B cell (primary cell): ENCODE measurements at regions not wholly inside any gene's neighbourhood (a gene's known extent, or its start where the extent isn't known, plus 50 kb on each side); places are given as distances from the start of the nearest gene placed in this dataset.

Experiments used
- ATAC-seq: fragments of 200-7000 bp; cut with Tn5 transposase; one replicate; pipeline ENCODE4 v1.10.0; 2021; ENCODE audit warnings: low read depth, mild to moderate bottlenecking, moderate number of reproducible peaks, moderate library complexity
- CTCF ChIA-PET: fragments of 350-600 bp; sonication (Branson Sonifier 250); formaldehyde crosslinking; loops from one replicate; lab custom pipeline; 2021; ENCODE audit warnings: antibody characterized with exemption, inconsistent platforms; lab: Charles Lee
- POLR2A ChIA-PET: fragments of 350-600 bp; sonication (Branson Sonifier 250); formaldehyde crosslinking; loops from one replicate; lab custom pipeline; 2021; ENCODE audit warnings: antibody characterized with exemption; lab: Charles Lee
- DNase-seq: peaks from one replicate; pipeline ENCODE4 v3.0.0; 2013
- H2AFZ ChIP-seq: 2 replicates; pipeline ENCODE4 v1.6.1; 2012; ENCODE audit warnings: mild to moderate bottlenecking, low read depth, low read length; ENCODE audit not compliant: insufficient read depth, poor library complexity, severe bottlenecking
- H3K27ac ChIP-seq, 2 donors: 1 replicate in 1 of 2; 2 replicates in 1 of 2; pipeline ENCODE4 v1.5.1; 2012 to 2013; ENCODE audit warnings: low read length in 2 of 2, mild to moderate bottlenecking in 2 of 2, moderate library complexity in 1 of 2
- H3K27me3 ChIP-seq, 4 experiments: fragments of 200-600 bp in 1 of 4; sonication (generic) in 1 of 4; replicated peaks in 1 of 4; 1 replicate in 2 of 4; 2 replicates in 2 of 4; pipeline versions ENCODE4 v1.6.1 to v1.7.0; 2013 to 2016; ENCODE audit warnings: low read length in 3 of 4, mild to moderate bottlenecking in 2 of 4, mixed read lengths in 1 of 4, moderate library complexity in 1 of 4; ENCODE audit not compliant: insufficient read depth in 4 of 4, control insufficient read depth in 3 of 4; ENCODE audit errors: control extremely low read depth in 1 of 4
- H3K36me3 ChIP-seq, 2 experiments: replicated peaks in 1 of 2; 1 replicate in 1 of 2; 2 replicates in 1 of 2; pipeline versions ENCODE4 v1.6.1 to v1.7.1; 2013; ENCODE audit warnings: low read length in 1 of 2; ENCODE audit not compliant: insufficient read depth in 2 of 2, control insufficient read depth in 1 of 2; ENCODE audit errors: control extremely low read depth in 1 of 2, extremely low read depth in 1 of 2
- H3K4me1 ChIP-seq, 2 donors: fragments of 200-600 bp in 1 of 2; sonication (generic) in 1 of 2; 1 replicate in 1 of 2; 2 replicates in 1 of 2; pipeline versions ENCODE4 v1.5.1 to v1.6.1; 2013 to 2017; ENCODE audit warnings: low read length in 2 of 2; ENCODE audit not compliant: control insufficient read depth in 2 of 2, insufficient read depth in 2 of 2
- H3K4me2 ChIP-seq: replicated peaks from 2 replicates; pipeline ENCODE3; 2012; ENCODE audit warnings: mild to moderate bottlenecking, low read depth, low read length; ENCODE audit not compliant: poor library complexity, severe bottlenecking
- H3K4me3 ChIP-seq, 5 experiments: fragments of 200-600 bp in 1 of 5; sonication (generic) in 1 of 5; 1 replicate in 3 of 5; 2 replicates in 2 of 5; pipeline versions ENCODE4 v1.5.1 to v1.7.0; 2011 to 2016; ENCODE audit warnings: low read length in 4 of 5, mild to moderate bottlenecking in 4 of 5, low read depth in 2 of 5, control low read depth in 1 of 5, moderate library complexity in 1 of 5; ENCODE audit not compliant: insufficient read depth in 1 of 5; ENCODE audit errors: control extremely low read depth in 1 of 5, extremely low read depth in 1 of 5
- H3K79me2 ChIP-seq: fragments of 200-600 bp; sonication (generic); one replicate; pipeline ENCODE4 v1.6.0; 2016; ENCODE audit warnings: low read length; ENCODE audit not compliant: control insufficient read depth, insufficient read depth
- H3K9ac ChIP-seq: fragments of 200-600 bp; sonication (generic); 2 replicates; pipeline ENCODE4 v1.6.1; 2017; ENCODE audit warnings: mild to moderate bottlenecking, low read length, moderate library complexity
- H3K9me3 ChIP-seq, 3 donors: one replicate each; pipeline versions ENCODE4 v1.6.1 to v1.7.1; 2013; ENCODE audit warnings: low read length in 2 of 3; ENCODE audit not compliant: control insufficient read depth in 2 of 3, insufficient read depth in 1 of 3; ENCODE audit errors: control extremely low read depth in 1 of 3
- H4K20me1 ChIP-seq: 2 replicates; pipeline ENCODE4 v1.6.0; 2012; ENCODE audit warnings: mild to moderate bottlenecking, low read length; ENCODE audit not compliant: insufficient read depth, control insufficient read depth, poor library complexity, severe bottlenecking
- H3K27ac Mint-ChIP-seq: one replicate; pipeline ENCODE4 v1.8.0; 2021; ENCODE audit warnings: mixed read lengths
- H3K27me3 Mint-ChIP-seq: one replicate; pipeline ENCODE4 v1.8.0; 2021; ENCODE audit warnings: mixed read lengths
- H3K4me1 Mint-ChIP-seq: one replicate; pipeline ENCODE4 v1.8.0; 2021; ENCODE audit warnings: mixed read lengths
- H3K4me3 Mint-ChIP-seq: one replicate; pipeline ENCODE4 v1.8.0; 2021; ENCODE audit warnings: mixed read lengths
- H3K9me3 Mint-ChIP-seq: one replicate; pipeline ENCODE4 v1.8.0; 2022; ENCODE audit warnings: mixed read lengths; ENCODE audit not compliant: insufficient read depth
- CTCF ChIP-seq: fragments of 200-600 bp; IDR thresholded peaks from one replicate; pipeline ENCODE4 v1.8.0; 2022; ENCODE audit warnings: antibody characterized with exemption, mild to moderate bottlenecking
- EZH2 ChIP-seq: IDR thresholded peaks from 2 replicates; pipeline ENCODE4 v1.6.1; 2012; ENCODE audit warnings: borderline replicate concordance, low read depth, mild to moderate bottlenecking, moderate library complexity, low read length; ENCODE audit not compliant: insufficient read depth, poor library complexity, severe bottlenecking
- WGBS: methylation state at CpG from one replicate; pipeline ENCODE4 v1.1.5; 2013; ENCODE audit warnings: missing lambda C conversion rate; ENCODE audit not compliant: insufficient coverage; 5-methylcytosine and 5-hydroxymethylcytosine counted together
- intact Hi-C: fragments of 100-400 bp; cut with micrococcal nuclease; formaldehyde crosslinking; loops from one replicate; pipeline ENCODE4 v1.10.0; 2022

GRCh38 chr6:169938731-169939130, 187.3 kb downstream of the ERMARD start:
- Mint-ChIP-seq H3K4me1 (no peaks in the 10 kb centered on the region), H3K4me3 (no peak overlapping the region), H3K9me3 (no peaks in the 10 kb centered on the region), H3K27me3 (peaks cover 19% of the 10 kb centered on the region), H3K27ac (no peak overlapping the region)
- CTCF ChIA-PET = no interaction called here
- Histone ChIP-seq H3K9ac (no peak overlapping the region), H3K79me2 (no peaks in the 10 kb centered on the region), H3K4me3 (no peak overlapping the region), H4K20me1 (no peaks in the 10 kb centered on the region), H2AFZ (no peak overlapping the region), H3K4me1 (no peaks in the 10 kb centered on the region), H3K36me3 (no peaks in the 10 kb centered on the region), H3K9me3 (peaks cover 0 to 5% (median 2%) of the 10 kb centered on the region in 3 donors), H3K27ac (no peak overlapping the region), H3K4me2 (no peak overlapping the region), H3K27me3 (peaks cover 0 to 5% (median 2%) of the 10 kb centered on the region in 4 experiments)
- DNase-seq (no peak), ATAC-seq (no peak)
- TF ChIP-seq CTCF (no peak), EZH2 (no peak)
- 93% methylated on average over 15 of the region's 15 CpGs for WGBS
- POLR2A ChIA-PET = no interaction called here
- intact Hi-C loops = no loop called here

- intact Hi-C loops = no loop called here
- ChIA-PET CTCF (no interaction called here), POLR2A (no interaction called here)
- TF ChIP-seq EZH2 (no peak), CTCF (no peak)
- H3K9me3 ChIP-seq = peaks cover 0 to under 1% (median 0%) of the 10 kb centered on the region in 3 donors
- peaks cover 0 to 5% (median 2%) of the 10 kb centered on the region in 4 experiments for H3K27me3 ChIP-seq
- no peak overlapping the region for H3K27ac Mint-ChIP-seq
- ATAC-seq (no peak), DNase-seq (no peak)
- H4K20me1 ChIP-seq = no peaks in the 10 kb centered on the region
- H3K4me1 Mint-ChIP-seq = no peaks in the 10 kb centered on the region
- H3K79me2 ChIP-seq = no peaks in the 10 kb centered on the region
- no peak overlapping the region for H3K4me3 ChIP-seq
- no peak overlapping the region for H3K4me3 Mint-ChIP-seq
- no peaks in the 10 kb centered on the region for H3K9me3 Mint-ChIP-seq
- no peak overlapping the region for H3K9ac ChIP-seq
- no peaks in the 10 kb centered on the region for H3K36me3 ChIP-seq
- no peak overlapping the region for H3K4me2 ChIP-seq
- no peaks in the 10 kb centered on the region for H3K4me1 ChIP-seq
- WGBS = 96% methylated on average over 11 of the region's 14 CpGs
- no peak overlapping the region for H3K27ac ChIP-seq
- H2AFZ ChIP-seq = no peak overlapping the region
- peaks cover 19% of the 10 kb centered on the region for H3K27me3 Mint-ChIP-seq
Measured at GRCh38 chr6:169938262-169938701, 186.9 kb downstream of the ERMARD start.
